ENCODE measurements at regions not wholly inside any gene's neighbourhood (a gene's known extent, or its start where the extent isn't known, plus 50 kb on each side); places are given as distances from the start of the nearest gene placed in this dataset.

GRCh38 chr3:18765161-18765560 lies 340.0 kb upstream of the SATB1 start:
- DNase-seq = no peak
- H3K27ac ChIP-seq = no peak overlapping the region
- H3K27me3 ChIP-seq (ENCODE audit: insufficient read depth, low read depth, severe bottlenecking) = no peaks in the 10 kb centered on the region
- TF ChIP-seq, protein P1, sequence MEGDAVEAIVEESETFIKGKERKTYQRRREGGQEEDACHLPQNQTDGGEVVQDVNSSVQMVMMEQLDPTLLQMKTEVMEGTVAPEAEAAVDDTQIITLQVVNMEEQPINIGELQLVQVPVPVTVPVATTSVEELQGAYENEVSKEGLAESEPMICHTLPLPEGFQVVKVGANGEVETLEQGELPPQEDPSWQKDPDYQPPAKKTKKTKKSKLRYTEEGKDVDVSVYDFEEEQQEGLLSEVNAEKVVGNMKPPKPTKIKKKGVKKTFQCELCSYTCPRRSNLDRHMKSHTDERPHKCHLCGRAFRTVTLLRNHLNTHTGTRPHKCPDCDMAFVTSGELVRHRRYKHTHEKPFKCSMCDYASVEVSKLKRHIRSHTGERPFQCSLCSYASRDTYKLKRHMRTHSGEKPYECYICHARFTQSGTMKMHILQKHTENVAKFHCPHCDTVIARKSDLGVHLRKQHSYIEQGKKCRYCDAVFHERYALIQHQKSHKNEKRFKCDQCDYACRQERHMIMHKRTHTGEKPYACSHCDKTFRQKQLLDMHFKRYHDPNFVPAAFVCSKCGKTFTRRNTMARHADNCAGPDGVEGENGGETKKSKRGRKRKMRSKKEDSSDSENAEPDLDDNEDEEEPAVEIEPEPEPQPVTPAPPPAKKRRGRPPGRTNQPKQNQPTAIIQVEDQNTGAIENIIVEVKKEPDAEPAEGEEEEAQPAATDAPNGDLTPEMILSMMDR (IDR thresholded peaks at IDR 0.05; ENCODE audit: low read depth, low read length) = no peak
- no peaks in the 10 kb centered on the region for H3K36me3 ChIP-seq
- no peak overlapping the region for H3K4me3 ChIP-seq (ENCODE audit: low read depth, low read length)
- H3K9me3 ChIP-seq (ENCODE audit: severe bottlenecking) = no peaks in the 10 kb centered on the region

DNA sequence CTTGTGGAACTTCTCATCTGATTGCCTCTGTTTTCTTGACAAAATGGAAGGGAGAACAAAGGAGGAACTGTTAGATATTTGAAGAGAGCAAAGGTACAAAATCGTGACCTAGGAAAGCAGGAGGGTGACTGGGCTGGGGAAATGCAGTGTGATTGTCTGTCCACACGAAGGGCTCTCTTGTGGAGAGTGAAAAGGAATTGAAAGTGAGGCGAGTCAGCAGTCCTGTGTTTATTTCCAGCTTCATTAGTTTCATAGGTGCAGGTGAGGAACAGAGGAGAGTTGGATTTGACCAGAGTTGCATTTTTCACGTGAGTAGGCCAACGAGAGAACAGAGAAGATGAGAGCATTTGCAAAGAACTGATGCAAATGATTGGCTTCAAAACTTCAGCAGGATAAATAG lies 336.4 kb upstream of the SATB1 start:
- no peaks in the 10 kb centered on the region for H3K9me3 ChIP-seq (ENCODE audit: severe bottlenecking)
- TF ChIP-seq, protein P1 (IDR thresholded peaks at IDR 0.05; ENCODE audit: low read depth, low read length) = no peak
- H3K36me3 ChIP-seq = no peaks in the 10 kb centered on the region
- DNase-seq = no peak
- H3K27ac ChIP-seq = no peak overlapping the region
- no peaks in the 10 kb centered on the region for H3K27me3 ChIP-seq (ENCODE audit: insufficient read depth, low read depth, severe bottlenecking)
- no peak overlapping the region for H3K4me3 ChIP-seq (ENCODE audit: low read depth, low read length)

- peak; percentile 15 for DNase-seq
Observed at GRCh38 chr3:18758047-18758704, 333.0 kb upstream of the SATB1 start.

GRCh38 chr3:18757476-18757875 lies 332.3 kb upstream of the SATB1 start:
- H3K4me3 ChIP-seq (ENCODE audit: low read depth, low read length) = no peak overlapping the region
- H3K9me3 ChIP-seq (ENCODE audit: severe bottlenecking) = no peaks in the 10 kb centered on the region
- H3K36me3 ChIP-seq = no peaks in the 10 kb centered on the region
- H3K27me3 ChIP-seq (ENCODE audit: insufficient read depth, low read depth, severe bottlenecking) = no peaks in the 10 kb centered on the region
- no peak overlapping the region for H3K27ac ChIP-seq
- TF ChIP-seq, protein P1 (IDR thresholded peaks at IDR 0.05; ENCODE audit: low read depth, low read length) = no peak
- no peak for DNase-seq

More at GRCh38 chr3:18758047-18758704, 333.0 kb upstream of the SATB1 start:
- Histone ChIP-seq H3K4me3 (ENCODE audit: low read depth, low read length) (no peak overlapping the region), H3K27me3 (ENCODE audit: insufficient read depth, low read depth, severe bottlenecking) (no peaks in the 10 kb centered on the region), H3K36me3 (no peaks in the 10 kb centered on the region), H3K9me3 (ENCODE audit: severe bottlenecking) (no peaks in the 10 kb centered on the region), H3K27ac (no peak overlapping the region)
- TF ChIP-seq, protein P1 (IDR thresholded peaks at IDR 0.05; ENCODE audit: low read depth, low read length) = peak; percentile 76

- TF ChIP-seq, protein P1 (IDR thresholded peaks at IDR 0.05; ENCODE audit: low read depth, low read length) = no peak
- Histone ChIP-seq H3K36me3 (no peaks in the 10 kb centered on the region), H3K27me3 (ENCODE audit: insufficient read depth, low read depth, severe bottlenecking) (no peaks in the 10 kb centered on the region), H3K27ac (no peak overlapping the region), H3K9me3 (ENCODE audit: severe bottlenecking) (no peaks in the 10 kb centered on the region), H3K4me3 (ENCODE audit: low read depth, low read length) (no peak overlapping the region)
- DNase-seq = no peak
Observed at GRCh38 chr3:18752273-18752934, 327.3 kb upstream of the SATB1 start.

Measured in WERI-Rb-1 (cell line).